ENCODE measurements at regions not wholly inside any gene's neighbourhood (a gene's known extent, or its start where the extent isn't known, plus 50 kb on each side); places are given as distances from the start of the nearest gene placed in this dataset.

DNA sequence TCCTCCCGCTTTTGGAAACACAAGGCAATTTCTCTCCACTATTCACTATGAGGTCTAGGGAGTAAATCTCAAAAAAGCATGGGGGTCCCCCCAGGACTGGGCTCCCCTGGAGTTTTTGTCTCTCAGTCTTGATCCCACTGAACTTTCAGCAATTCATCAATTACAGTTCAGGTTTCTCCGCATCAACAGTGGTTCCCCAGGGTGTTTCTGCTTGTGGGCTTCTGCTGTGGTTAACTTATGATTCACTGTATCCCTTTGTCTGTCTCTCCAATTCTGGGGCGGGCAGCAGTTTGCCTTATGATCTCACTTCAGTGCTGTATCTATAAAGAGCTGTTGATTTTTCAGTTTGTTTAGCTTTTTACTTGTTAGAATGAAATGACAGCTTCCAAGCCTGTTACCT lies 142.6 kb upstream of the CDC14C start:
- Histone ChIP-seq H3K4me1 (no peaks in the 10 kb centered on the region), H3K9me3 (no peaks in the 10 kb centered on the region), H3K4me2 (no peak overlapping the region), H3K4me3 (no peak overlapping the region), H3K27ac (no peak overlapping the region)
- 22% methylated on average over 3 of the region's 3 CpGs for WGBS (ENCODE audit: missing lambda C conversion rate)
- CTCF ChIA-PET = no interaction called here
- ATAC-seq (no peak), DNase-seq (ENCODE audit: low read depth in 1 of 2, low spot score in 1 of 2) (no peak), FAIRE-seq (no peak)
- TF ChIP-seq CBX8 (IDR thresholded peaks at IDR 0.05) (no peak), NPAS2 (CRISPR knock-in tag; IDR thresholded peaks at IDR 0.05; ENCODE audit: borderline replicate concordance) (no peak), ZSCAN20 (CRISPR knock-in tag; IDR thresholded peaks at IDR 0.05) (no peak), HOXA7 (CRISPR knock-in tag; IDR thresholded peaks at IDR 0.05) (no peak), PHF8 (IDR thresholded peaks at IDR 0.05; ENCODE audit: borderline replicate concordance, low read depth) (no peak), POLR2A (IDR thresholded peaks at IDR 0.05; ENCODE audit: low read length) (no peak), CHD2 (IDR thresholded peaks at IDR 0.05; ENCODE audit: low read length, partially characterized antibody) (no peak)
- TF ChIP-seq, protein P1, sequence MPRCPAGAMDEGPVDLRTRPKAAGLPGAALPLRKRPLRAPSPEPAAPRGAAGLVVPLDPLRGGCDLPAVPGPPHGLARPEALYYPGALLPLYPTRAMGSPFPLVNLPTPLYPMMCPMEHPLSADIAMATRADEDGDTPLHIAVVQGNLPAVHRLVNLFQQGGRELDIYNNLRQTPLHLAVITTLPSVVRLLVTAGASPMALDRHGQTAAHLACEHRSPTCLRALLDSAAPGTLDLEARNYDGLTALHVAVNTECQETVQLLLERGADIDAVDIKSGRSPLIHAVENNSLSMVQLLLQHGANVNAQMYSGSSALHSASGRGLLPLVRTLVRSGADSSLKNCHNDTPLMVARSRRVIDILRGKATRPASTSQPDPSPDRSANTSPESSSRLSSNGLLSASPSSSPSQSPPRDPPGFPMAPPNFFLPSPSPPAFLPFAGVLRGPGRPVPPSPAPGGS (IDR thresholded peaks at IDR 0.05) = no peak
- POLR2A ChIA-PET = no interaction called here

DNA sequence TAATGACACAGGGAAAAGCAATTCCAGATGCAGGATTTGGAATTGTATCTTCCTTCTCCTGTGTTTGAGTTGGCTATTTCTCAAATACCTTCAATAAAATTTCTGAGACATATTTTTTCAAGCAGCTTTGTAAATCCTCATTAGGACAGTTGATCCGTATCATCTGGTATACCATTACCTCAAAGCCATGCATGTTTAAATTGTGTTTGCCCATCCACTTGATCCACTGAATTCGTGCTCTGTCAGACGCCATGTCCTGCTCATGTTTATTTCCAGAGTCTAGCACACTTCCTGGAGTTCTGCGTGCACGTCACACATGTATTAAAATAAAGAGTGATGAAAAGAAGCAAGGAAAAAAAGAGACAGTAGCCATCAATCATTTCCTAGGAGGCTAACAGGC lies 141.8 kb upstream of the CDC14C start:
- DNase-seq (ENCODE audit: low read depth in 1 of 2, low spot score in 1 of 2) (no peak), ATAC-seq (no peak), FAIRE-seq (no peak)
- H3K4me1 ChIP-seq = no peaks in the 10 kb centered on the region
- H3K4me3 ChIP-seq = no peak overlapping the region
- TF ChIP-seq, protein P2, sequence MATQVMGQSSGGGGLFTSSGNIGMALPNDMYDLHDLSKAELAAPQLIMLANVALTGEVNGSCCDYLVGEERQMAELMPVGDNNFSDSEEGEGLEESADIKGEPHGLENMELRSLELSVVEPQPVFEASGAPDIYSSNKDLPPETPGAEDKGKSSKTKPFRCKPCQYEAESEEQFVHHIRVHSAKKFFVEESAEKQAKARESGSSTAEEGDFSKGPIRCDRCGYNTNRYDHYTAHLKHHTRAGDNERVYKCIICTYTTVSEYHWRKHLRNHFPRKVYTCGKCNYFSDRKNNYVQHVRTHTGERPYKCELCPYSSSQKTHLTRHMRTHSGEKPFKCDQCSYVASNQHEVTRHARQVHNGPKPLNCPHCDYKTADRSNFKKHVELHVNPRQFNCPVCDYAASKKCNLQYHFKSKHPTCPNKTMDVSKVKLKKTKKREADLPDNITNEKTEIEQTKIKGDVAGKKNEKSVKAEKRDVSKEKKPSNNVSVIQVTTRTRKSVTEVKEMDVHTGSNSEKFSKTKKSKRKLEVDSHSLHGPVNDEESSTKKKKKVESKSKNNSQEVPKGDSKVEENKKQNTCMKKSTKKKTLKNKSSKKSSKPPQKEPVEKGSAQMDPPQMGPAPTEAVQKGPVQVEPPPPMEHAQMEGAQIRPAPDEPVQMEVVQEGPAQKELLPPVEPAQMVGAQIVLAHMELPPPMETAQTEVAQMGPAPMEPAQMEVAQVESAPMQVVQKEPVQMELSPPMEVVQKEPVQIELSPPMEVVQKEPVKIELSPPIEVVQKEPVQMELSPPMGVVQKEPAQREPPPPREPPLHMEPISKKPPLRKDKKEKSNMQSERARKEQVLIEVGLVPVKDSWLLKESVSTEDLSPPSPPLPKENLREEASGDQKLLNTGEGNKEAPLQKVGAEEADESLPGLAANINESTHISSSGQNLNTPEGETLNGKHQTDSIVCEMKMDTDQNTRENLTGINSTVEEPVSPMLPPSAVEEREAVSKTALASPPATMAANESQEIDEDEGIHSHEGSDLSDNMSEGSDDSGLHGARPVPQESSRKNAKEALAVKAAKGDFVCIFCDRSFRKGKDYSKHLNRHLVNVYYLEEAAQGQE (IDR thresholded peaks at IDR 0.05) = no peak
- no peak for TF ChIP-seq RAD21 (conservative IDR thresholded peaks at IDR 0.05 in 1 of 2, IDR thresholded peaks at IDR 0.05 in 1 of 2)
- TF ChIP-seq RCOR1 (IDR thresholded peaks at IDR 0.05; ENCODE audit: low read depth, low read length) = no peak
- no peak for TF ChIP-seq PHF8 (IDR thresholded peaks at IDR 0.05; ENCODE audit: borderline replicate concordance, low read depth)
- TF ChIP-seq, protein P3, sequence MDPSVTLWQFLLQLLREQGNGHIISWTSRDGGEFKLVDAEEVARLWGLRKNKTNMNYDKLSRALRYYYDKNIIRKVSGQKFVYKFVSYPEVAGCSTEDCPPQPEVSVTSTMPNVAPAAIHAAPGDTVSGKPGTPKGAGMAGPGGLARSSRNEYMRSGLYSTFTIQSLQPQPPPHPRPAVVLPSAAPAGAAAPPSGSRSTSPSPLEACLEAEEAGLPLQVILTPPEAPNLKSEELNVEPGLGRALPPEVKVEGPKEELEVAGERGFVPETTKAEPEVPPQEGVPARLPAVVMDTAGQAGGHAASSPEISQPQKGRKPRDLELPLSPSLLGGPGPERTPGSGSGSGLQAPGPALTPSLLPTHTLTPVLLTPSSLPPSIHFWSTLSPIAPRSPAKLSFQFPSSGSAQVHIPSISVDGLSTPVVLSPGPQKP (IDR thresholded peaks at IDR 0.05; ENCODE audit: low read depth, low read length) = no peak
- TF ChIP-seq MAZ (IDR thresholded peaks at IDR 0.05; ENCODE audit: borderline replicate concordance, low read depth, low read length) = no peak
- TF ChIP-seq HOXB13 (CRISPR knock-in tag; IDR thresholded peaks at IDR 0.05; ENCODE audit: low read depth) = no peak
- TF ChIP-seq JUNB (IDR thresholded peaks at IDR 0.05) = no peak
- no peak for TF ChIP-seq MAFK (IDR thresholded peaks at IDR 0.05; ENCODE audit: partially characterized antibody)
- TF ChIP-seq ZC3H11A (IDR thresholded peaks at IDR 0.05) = no peak
- TF ChIP-seq, protein P4, sequence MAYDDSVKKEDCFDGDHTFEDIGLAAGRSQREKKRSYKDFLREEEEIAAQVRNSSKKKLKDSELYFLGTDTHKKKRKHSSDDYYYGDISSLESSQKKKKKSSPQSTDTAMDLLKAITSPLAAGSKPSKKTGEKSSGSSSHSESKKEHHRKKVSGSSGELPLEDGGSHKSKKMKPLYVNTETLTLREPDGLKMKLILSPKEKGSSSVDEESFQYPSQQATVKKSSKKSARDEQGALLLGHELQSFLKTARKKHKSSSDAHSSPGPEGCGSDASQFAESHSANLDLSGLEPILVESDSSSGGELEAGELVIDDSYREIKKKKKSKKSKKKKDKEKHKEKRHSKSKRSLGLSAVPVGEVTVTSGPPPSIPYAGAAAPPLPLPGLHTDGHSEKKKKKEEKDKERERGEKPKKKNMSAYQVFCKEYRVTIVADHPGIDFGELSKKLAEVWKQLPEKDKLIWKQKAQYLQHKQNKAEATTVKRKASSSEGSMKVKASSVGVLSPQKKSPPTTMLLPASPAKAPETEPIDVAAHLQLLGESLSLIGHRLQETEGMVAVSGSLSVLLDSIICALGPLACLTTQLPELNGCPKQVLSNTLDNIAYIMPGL (CRISPR knock-in tag; IDR thresholded peaks at IDR 0.05; ENCODE audit: borderline replicate concordance) = no peak
- TF ChIP-seq GATA3 (IDR thresholded peaks at IDR 0.05; ENCODE audit: borderline replicate concordance) = no peak
- ChIA-PET POLR2A (no interaction called here), CTCF (no interaction called here)
- H3K4me2 ChIP-seq = no peak overlapping the region
- H3K27ac ChIP-seq = no peak overlapping the region
- whole genome bisulfite sequencing (ENCODE audit: missing lambda C conversion rate) = 7% methylated on average over 5 of the region's 5 CpGs
- no peaks in the 10 kb centered on the region for H3K9me3 ChIP-seq

All from A549 (cell line).